Upper lobe of right lung (tissue), 1 donor: ENCODE measurements at regions not wholly inside any gene's neighbourhood (a gene's known extent, or its start where the extent isn't known, plus 50 kb on each side); places are given as distances from the start of the nearest gene placed in this dataset.
"Not testable (repeated sequence)": the region's sequence is repeated elsewhere in the genome, so short reads cannot be mapped to it uniquely, and the experiment has no call there.

Experiments used
- ATAC-seq: fragments of 200-7000 bp; cut with Tn5 transposase; one replicate; pipeline ENCODE4 v1.9.1; 2020; ENCODE audit warnings: mild to moderate bottlenecking, moderate library complexity
- DNase-seq: peaks from one replicate; pipeline ENCODE4 v3.0.0-alpha.2; 2020
- H3K27ac ChIP-seq: fragments of 200-600 bp; one replicate; pipeline ENCODE4 v1.8.0; 2022
- H3K27me3 ChIP-seq: fragments of 200-600 bp; one replicate; pipeline ENCODE4 v1.8.0; 2022; ENCODE audit warnings: mild to moderate bottlenecking
- H3K36me3 ChIP-seq: fragments of 200-600 bp; one replicate; pipeline ENCODE4 v1.8.0; 2022
- H3K4me1 ChIP-seq: fragments of 200-600 bp; one replicate; pipeline ENCODE4 v1.8.0; 2022
- H3K4me3 ChIP-seq: fragments of 200-600 bp; one replicate; pipeline ENCODE4 v1.8.0; 2022; ENCODE audit warnings: mild to moderate bottlenecking
- H3K9me3 ChIP-seq: fragments of 200-600 bp; one replicate; pipeline ENCODE4 v1.8.0; 2022
- CTCF ChIP-seq: fragments of 200-600 bp; IDR thresholded peaks from one replicate; pipeline ENCODE4 v1.8.0; 2022; ENCODE audit warnings: antibody characterized with exemption
- intact Hi-C: fragments of 100-400 bp; cut with DNase I; formaldehyde crosslinking; loops from one replicate; pipeline ENCODE4 v1.11.0; 2022
- donor health status: DM: no; HTN: yes; CAD: no; lungs with severe emphysema.

- DNase-seq (no peak), ATAC-seq (no peak)
- no peaks in the 10 kb centered on the region for H3K9me3 ChIP-seq
- no peak overlapping the region for H3K27ac ChIP-seq
- TF ChIP-seq CTCF = peak; percentile 11
- intact Hi-C loops = no loop called here
- H3K36me3 ChIP-seq = no peaks in the 10 kb centered on the region
- no peaks in the 10 kb centered on the region for H3K27me3 ChIP-seq
- H3K4me3 ChIP-seq = no peak overlapping the region
- no peaks in the 10 kb centered on the region for H3K4me1 ChIP-seq
Measured at GRCh38 chrX:145393702-145394235, 146.5 kb downstream of the SPANXN1 start.

GRCh38 chrX:145394344-145394743, 147.0 kb downstream of the SPANXN1 start:
- ATAC-seq = no peak
- no peaks in the 10 kb centered on the region for H3K36me3 ChIP-seq
- TF ChIP-seq CTCF = no peak
- H3K9me3 ChIP-seq = no peaks in the 10 kb centered on the region
- H3K4me1 ChIP-seq = no peaks in the 10 kb centered on the region
- intact Hi-C loops = no loop called here
- H3K4me3 ChIP-seq = no peak overlapping the region
- H3K27ac ChIP-seq = no peak overlapping the region
- no peaks in the 10 kb centered on the region for H3K27me3 ChIP-seq
- DNase-seq = no peak

GRCh38 chrX:145396612-145397011, 149.3 kb downstream of the SPANXN1 start:
- no peaks in the 10 kb centered on the region for H3K9me3 ChIP-seq
- DNase-seq (no peak), ATAC-seq (no peak)
- no peak overlapping the region for H3K4me3 ChIP-seq
- H3K27ac ChIP-seq = no peak overlapping the region
- H3K4me1 ChIP-seq = no peaks in the 10 kb centered on the region
- no peak for TF ChIP-seq CTCF
- H3K36me3 ChIP-seq = no peaks in the 10 kb centered on the region
- intact Hi-C loops = no loop called here
- no peaks in the 10 kb centered on the region for H3K27me3 ChIP-seq

GRCh38 chrX:145405012-145405411, 157.7 kb downstream of the SPANXN1 start:
- H3K4me3 ChIP-seq = no peak overlapping the region
- peak; percentile 48 for TF ChIP-seq CTCF
- H3K27me3 ChIP-seq = no peaks in the 10 kb centered on the region
- H3K27ac ChIP-seq = no peak overlapping the region
- intact Hi-C loops = no loop called here
- no peaks in the 10 kb centered on the region for H3K9me3 ChIP-seq
- ATAC-seq (no peak), DNase-seq (no peak)
- no peaks in the 10 kb centered on the region for H3K4me1 ChIP-seq
- no peaks in the 10 kb centered on the region for H3K36me3 ChIP-seq

GRCh38 chrX:145410622-145411021, 163.3 kb downstream of the SPANXN1 start:
- intact Hi-C loops = no loop called here
- H3K4me3 ChIP-seq = no peak overlapping the region
- H3K27me3 ChIP-seq = no peaks in the 10 kb centered on the region
- ATAC-seq = no peak
- DNase-seq = no peak
- no peak overlapping the region for H3K27ac ChIP-seq
- H3K36me3 ChIP-seq = no peaks in the 10 kb centered on the region
- no peaks in the 10 kb centered on the region for H3K4me1 ChIP-seq
- no peak for TF ChIP-seq CTCF
- no peaks in the 10 kb centered on the region for H3K9me3 ChIP-seq

GRCh38 chrX:145436211-145436610, 188.9 kb downstream of the SPANXN1 start:
- H3K27ac ChIP-seq, DNase-seq, H3K9me3 ChIP-seq, H3K4me1 ChIP-seq, H3K36me3 ChIP-seq, H3K27me3 ChIP-seq, H3K4me3 ChIP-seq, intact Hi-C loops, ATAC-seq: not testable (repeated sequence)
